A673 (cell line): ENCODE measurements at regions not wholly inside any gene's neighbourhood (a gene's known extent, or its start where the extent isn't known, plus 50 kb on each side); places are given as distances from the start of the nearest gene placed in this dataset.

Experiments used
- CTCF ChIP-seq: fragments of 300-800, 200-600 bp; sonication (generic); conservative IDR thresholded peaks from 2 replicates; pipeline ENCODE4 v1.5.1; 2017; ENCODE audit warnings: low read depth, mild to moderate bottlenecking, antibody characterized with exemption, low read length, moderate library complexity, mixed read lengths
- EZH2 ChIP-seq: fragments of 200-600 bp; sonication (generic); IDR thresholded peaks from 2 replicates; pipeline ENCODE4 v1.6.1; 2017; ENCODE audit warnings: borderline replicate concordance, low read depth, mild to moderate bottlenecking, mixed read lengths, antibody characterized with exemption, low read length; ENCODE audit not compliant: poor library complexity, severe bottlenecking

- TF ChIP-seq CTCF (no peak), EZH2 (no peak)
Measured at GRCh38 chr5:155886311-155887031, 440.5 kb upstream of the SGCD start.
